GM10248 (cell line): ENCODE measurements at regions not wholly inside any gene's neighbourhood (a gene's known extent, or its start where the extent isn't known, plus 50 kb on each side); places are given as distances from the start of the nearest gene placed in this dataset.
A peak's percentile ranks its signal among the peaks of the same experiment; 100 is the strongest.

Experiments used
- CTCF ChIA-PET: fragments of 300-600 bp; sonication (Branson Sonifier 250); formaldehyde crosslinking; extraction: SDS; loops from one replicate; lab custom pipeline; 2021; ENCODE audit warnings: antibody characterized with exemption; lab: Yijun Ruan, JAX
- POLR2A ChIA-PET: fragments of 350-650 bp; sonication (Branson Sonifier 250); formaldehyde crosslinking; extraction: SDS; loops from one replicate; lab custom pipeline; 2020; ENCODE audit warnings: antibody characterized with exemption; lab: Yijun Ruan, JAX
- DNase-seq: peaks from one replicate; pipeline ENCODE4 v3.0.0; 2012; ENCODE audit errors: extremely low spot score
- TF ChIP-seq, protein P1 (sequence below): IDR thresholded peaks from 2 replicates; pipeline ENCODE4 v1.5.1; 2012; ENCODE audit warnings: mild to moderate bottlenecking, low read depth; ENCODE audit errors: extremely low read depth, missing control alignments, control extremely low read depth

DNA sequence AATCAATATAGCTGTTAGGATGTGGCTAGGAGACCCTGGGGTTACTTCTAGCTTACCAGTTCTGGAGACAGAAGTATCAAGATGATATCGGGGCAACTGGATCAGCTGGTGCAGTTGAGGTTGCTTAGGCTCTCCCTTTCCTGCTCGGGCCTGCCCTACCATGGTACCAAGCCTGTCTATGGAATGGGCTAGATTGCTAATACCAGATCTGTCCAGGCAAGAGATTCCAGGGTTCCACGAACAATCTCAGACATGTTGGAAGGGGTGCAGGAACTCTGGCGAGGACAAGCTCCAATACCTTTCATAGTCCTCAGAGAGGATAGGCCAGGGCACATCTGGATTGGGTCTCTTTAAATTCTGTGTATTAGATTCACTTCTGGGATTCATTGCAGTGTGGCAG is 53.8 kb downstream of the ADM start:
- POLR2A ChIA-PET: no interaction called here
- no peak for DNase-seq
- TF ChIP-seq, protein P1, sequence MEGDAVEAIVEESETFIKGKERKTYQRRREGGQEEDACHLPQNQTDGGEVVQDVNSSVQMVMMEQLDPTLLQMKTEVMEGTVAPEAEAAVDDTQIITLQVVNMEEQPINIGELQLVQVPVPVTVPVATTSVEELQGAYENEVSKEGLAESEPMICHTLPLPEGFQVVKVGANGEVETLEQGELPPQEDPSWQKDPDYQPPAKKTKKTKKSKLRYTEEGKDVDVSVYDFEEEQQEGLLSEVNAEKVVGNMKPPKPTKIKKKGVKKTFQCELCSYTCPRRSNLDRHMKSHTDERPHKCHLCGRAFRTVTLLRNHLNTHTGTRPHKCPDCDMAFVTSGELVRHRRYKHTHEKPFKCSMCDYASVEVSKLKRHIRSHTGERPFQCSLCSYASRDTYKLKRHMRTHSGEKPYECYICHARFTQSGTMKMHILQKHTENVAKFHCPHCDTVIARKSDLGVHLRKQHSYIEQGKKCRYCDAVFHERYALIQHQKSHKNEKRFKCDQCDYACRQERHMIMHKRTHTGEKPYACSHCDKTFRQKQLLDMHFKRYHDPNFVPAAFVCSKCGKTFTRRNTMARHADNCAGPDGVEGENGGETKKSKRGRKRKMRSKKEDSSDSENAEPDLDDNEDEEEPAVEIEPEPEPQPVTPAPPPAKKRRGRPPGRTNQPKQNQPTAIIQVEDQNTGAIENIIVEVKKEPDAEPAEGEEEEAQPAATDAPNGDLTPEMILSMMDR: no peak
- CTCF ChIA-PET: interaction anchor here (1.2 kb wide), 1 partner anchor 8 kb away, joined by 7 read pairs; no protein-coding TSS in a partner anchor

DNA sequence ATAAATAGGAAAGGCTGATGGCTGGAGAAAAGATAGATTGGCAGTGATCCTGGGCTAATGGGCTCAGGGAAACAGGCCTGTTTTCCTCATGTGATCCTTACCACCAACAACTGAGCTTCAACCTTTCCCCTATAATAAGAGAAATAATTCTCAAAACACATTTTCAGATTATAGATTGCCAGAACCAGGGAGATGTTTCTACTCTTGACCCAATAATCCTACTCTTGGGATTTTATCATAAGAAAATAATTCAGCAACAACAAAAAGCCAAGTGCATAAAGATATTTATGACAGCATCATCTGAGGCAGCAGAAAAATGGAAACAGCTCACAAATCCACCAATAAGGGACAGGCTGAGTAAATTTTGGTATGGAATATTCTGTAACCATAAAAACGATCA is 54.3 kb downstream of the ADM start:
- TF ChIP-seq, protein P1: no peak
- ChIA-PET CTCF (interaction anchor here (1.2 kb wide), 1 partner anchor 8 kb away, joined by 7 read pairs; no protein-coding TSS in a partner anchor), POLR2A (no interaction called here)
- no peak for DNase-seq

DNA sequence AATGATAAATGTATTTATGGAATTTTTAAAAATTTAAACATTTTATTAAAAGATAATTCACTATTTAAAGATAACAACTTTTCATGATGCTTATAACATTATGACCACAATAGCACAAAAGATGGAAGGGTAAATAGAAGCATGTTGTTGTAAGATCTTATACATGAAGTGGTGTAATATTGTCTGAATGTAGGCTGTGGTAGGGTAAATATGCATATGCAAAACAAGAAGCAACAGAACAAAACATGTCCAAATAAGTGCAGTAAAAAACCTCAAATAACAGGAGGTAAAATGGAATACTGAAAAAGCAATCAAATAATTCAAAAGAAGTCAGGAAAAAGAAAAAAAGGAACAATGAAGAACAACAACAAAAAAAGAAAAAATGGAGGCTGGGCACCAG is 56.0 kb downstream of the ADM start:
- TF ChIP-seq, protein P1: no peak
- no peak for DNase-seq
- ChIA-PET CTCF (no interaction called here), POLR2A (no interaction called here)

DNA sequence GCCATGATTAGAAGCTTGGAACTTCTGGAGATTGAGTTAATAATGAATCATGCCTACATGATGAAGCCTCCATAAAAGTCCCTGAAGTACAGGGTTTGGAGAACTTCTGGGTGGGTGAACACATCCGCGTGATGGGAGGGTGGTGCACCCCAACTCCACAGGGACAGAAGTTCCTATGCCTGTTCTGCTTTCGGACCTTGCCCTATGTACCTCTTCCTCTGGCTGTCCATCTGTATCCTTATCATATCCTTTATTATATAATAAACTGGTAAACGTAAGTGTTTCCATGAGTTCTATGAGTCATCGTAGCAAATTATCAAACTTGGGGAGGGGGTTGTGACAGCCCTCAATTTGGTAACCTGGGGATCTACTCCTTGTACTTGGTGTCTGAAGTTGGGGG is 60.2 kb downstream of the ADM start:
- ChIA-PET CTCF (interaction anchor here (1.0 to 4.5 kb wide), 8 partner anchors 9 to 372 kb away, joined by 3 to 63 read pairs (median 10); no protein-coding TSS in a partner anchor), POLR2A (no interaction called here)
- TF ChIP-seq, protein P1: no peak
- DNase-seq: no peak

DNA sequence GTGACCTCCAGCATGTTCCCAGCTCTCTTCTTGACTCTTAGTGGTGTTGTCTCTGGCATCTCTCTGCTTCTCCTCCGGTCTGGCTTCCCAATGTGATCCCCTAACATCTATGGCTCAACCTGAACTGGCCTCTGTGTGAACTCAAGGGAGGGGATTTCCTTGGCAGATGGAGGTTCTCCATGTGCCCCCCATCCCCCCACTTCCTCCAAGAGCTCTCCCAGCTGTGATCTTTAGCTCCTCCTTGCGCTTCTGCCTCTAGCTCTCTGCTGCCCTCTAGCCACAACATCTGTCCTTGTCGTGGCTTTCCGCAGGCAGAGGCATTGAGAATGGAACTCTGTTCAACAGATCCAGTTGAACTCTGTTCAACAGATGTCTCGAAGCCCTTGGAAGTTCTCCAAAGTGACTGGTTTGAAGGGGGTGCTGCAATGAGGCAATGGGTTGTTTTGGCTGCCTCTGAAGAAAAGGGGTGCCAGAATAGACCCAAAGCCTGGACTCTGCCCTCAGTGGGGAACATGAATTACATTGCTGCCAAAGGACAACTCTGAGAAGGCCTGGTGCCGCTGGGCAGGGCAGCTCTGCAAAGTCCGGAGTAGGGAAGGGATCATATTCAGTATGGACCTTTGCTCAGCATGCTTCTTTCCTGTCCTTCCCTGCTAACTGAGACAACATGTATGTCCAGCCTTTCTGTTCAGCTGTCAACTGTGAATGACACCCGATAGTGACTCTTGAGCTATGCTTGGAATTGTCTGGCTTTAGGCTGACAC is 61.9 kb downstream of the ADM start:
- POLR2A ChIA-PET: interaction anchor here (1.0 to 1.2 kb wide), 2 partner anchors 11 to 59 kb away, joined by 3 read pairs; no protein-coding TSS in a partner anchor
- CTCF ChIA-PET: interaction anchor here (0.6 to 4.5 kb wide), 68 partner anchors 8 to 618 kb away, joined by 3 to 63 read pairs (median 4); partner anchors contain the start of genes ADM and RNF141
- peak; percentile 70 for DNase-seq
- TF ChIP-seq, protein P1: peak; percentile 93

DNA sequence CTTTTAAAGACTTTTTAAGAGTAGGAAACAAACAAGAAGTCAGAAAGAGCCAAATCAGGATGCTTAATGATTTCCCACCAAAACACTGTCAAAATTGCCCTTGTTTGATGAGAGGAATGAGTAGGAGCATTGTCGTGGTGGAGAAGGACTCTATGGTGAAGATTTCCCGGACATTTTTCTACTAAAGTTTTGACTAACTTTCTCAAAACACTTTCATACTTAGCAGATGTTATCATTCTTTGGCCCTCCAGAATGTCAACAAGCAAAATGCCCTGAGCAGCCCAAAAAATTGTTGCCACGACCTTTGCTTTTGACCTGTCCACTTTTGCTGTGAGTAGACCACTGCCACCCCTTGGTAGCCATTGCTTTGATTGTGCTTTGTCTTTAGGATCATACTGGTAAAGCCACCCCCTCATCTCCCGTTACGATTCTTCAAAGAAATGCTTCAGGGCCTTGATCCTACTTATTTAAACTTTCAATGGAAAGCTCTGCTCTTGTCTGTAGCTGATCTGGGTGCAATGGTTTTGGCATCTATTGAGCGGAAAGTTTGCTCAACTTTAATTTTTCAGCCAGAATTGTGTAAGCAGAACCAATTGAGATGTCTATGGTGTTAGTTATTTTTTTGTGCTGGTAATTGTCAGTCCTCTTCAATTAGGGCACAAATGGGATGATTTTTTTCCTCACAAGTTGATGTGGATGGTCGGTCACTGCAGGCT is 67.2 kb downstream of the ADM start:
- ChIA-PET POLR2A (no interaction called here), CTCF (no interaction called here)
- TF ChIP-seq, protein P1: no peak
- DNase-seq: no peak
